PC-3 (cell line): ENCODE measurements at regions not wholly inside any gene's neighbourhood (a gene's known extent, or its start where the extent isn't known, plus 50 kb on each side); places are given as distances from the start of the nearest gene placed in this dataset.

Experiments used
- EZH2 ChIP-seq: fragments of 300-600 bp; sonication (generic); IDR thresholded peaks from one replicate; pipeline ENCODE4 v1.6.1; 2017; ENCODE audit warnings: antibody characterized with exemption, mild to moderate bottlenecking, low read length; ENCODE audit not compliant: unreplicated experiment
- TF ChIP-seq, protein P1 (sequence below): fragments of 300-600 bp; sonication (generic); conservative IDR thresholded peaks from 2 replicates; pipeline ENCODE4 v1.5.1; 2017; ENCODE audit warnings: antibody characterized with exemption, low read depth, mild to moderate bottlenecking, low read length

DNA sequence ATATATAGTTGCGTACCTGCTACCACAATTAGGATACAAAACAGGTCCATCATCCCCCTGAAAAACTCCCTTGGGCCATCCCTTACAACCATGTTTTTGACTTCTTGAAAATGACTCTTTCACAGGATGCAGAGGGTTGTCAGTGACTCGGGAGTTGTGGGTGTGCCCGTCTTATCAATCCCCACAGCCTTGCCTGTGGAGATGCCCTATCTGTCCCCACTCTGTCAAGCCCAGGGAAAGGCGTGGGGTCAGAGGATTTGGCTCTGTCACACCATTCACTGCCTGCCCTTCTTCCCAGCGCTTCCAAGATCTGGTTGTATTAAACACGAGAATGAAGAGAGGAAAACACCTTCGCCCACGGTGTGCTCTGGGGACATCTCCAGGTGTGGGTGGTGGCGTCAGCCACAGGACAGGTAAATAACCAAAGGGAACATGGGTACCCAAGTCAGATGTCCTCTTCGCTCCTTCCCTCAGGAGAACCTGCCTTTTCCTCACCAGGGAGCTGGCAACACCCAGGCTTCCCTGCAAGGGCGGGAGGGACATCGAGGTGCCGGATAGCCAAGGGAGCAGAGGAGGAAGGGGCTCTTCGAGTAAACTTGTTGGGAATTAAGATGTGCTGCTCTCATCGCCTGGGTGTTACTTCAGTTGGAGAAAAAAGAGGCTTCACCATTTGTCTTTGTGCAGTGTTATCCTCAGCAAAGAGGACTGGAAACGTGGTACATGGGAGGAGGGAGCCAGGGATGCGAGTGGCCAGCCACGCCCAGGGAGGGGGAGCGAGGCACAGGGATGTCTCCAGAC, 100.3 kb downstream of the B3GNT2 start:
- TF ChIP-seq, protein P1, sequence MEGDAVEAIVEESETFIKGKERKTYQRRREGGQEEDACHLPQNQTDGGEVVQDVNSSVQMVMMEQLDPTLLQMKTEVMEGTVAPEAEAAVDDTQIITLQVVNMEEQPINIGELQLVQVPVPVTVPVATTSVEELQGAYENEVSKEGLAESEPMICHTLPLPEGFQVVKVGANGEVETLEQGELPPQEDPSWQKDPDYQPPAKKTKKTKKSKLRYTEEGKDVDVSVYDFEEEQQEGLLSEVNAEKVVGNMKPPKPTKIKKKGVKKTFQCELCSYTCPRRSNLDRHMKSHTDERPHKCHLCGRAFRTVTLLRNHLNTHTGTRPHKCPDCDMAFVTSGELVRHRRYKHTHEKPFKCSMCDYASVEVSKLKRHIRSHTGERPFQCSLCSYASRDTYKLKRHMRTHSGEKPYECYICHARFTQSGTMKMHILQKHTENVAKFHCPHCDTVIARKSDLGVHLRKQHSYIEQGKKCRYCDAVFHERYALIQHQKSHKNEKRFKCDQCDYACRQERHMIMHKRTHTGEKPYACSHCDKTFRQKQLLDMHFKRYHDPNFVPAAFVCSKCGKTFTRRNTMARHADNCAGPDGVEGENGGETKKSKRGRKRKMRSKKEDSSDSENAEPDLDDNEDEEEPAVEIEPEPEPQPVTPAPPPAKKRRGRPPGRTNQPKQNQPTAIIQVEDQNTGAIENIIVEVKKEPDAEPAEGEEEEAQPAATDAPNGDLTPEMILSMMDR, result no peak
- TF ChIP-seq EZH2, result no peak
